GM12878 (cell line): ENCODE measurements at regions not wholly inside any gene's neighbourhood (a gene's known extent, or its start where the extent isn't known, plus 50 kb on each side); places are given as distances from the start of the nearest gene placed in this dataset.

Experiments
- CBFB ChIP-seq: IDR thresholded peaks from 2 replicates; pipeline ENCODE4 v1.6.1; 2016; ENCODE audit warnings: antibody characterized with exemption, low read depth
- NRF1 ChIP-seq: conservative IDR thresholded peaks from 2 replicates; pipeline ENCODE4 v1.6.1; 2011; ENCODE audit warnings: mild to moderate bottlenecking, low read depth, low read length, improper control_type of control experiment
- POLR2A ChIP-seq: IDR thresholded peaks from 2 replicates; pipeline ENCODE4 v1.6.1; 2011; ENCODE audit warnings: low read depth, mild to moderate bottlenecking, low read length
- RAD21 ChIP-seq: IDR thresholded peaks from 2 replicates; pipeline ENCODE4 v1.6.1; 2011; ENCODE audit warnings: mild to moderate bottlenecking, low read depth, low read length, moderate library complexity; ENCODE audit not compliant: insufficient read depth
- SMAD5 ChIP-seq: IDR thresholded peaks from 2 replicates; pipeline ENCODE4 v1.6.1; 2016; ENCODE audit warnings: antibody characterized with exemption, low read depth
- USF1 ChIP-seq: IDR thresholded peaks from 2 replicates; pipeline ENCODE4 v1.6.1; 2011; ENCODE audit warnings: borderline replicate concordance, low read depth, mild to moderate bottlenecking, moderate library complexity, mixed read lengths, low read length; ENCODE audit not compliant: insufficient read depth; ENCODE audit errors: extremely low read length
- ZNF217 ChIP-seq: fragments of 450-650 bp; IDR thresholded peaks from 2 replicates; pipeline ENCODE4 v1.6.1; 2017; ENCODE audit warnings: antibody characterized with exemption, mild to moderate bottlenecking
- TF ChIP-seq, protein P1 (sequence below): IDR thresholded peaks from 2 replicates; pipeline ENCODE4 v1.6.1; 2012; ENCODE audit warnings: low read depth, low read length, improper control_type of control experiment
- TF ChIP-seq, protein P2 (sequence below), 3 experiments: IDR thresholded peaks in 2 of 3; conservative IDR thresholded peaks in 1 of 3; 2 replicates each; pipeline ENCODE4 v1.5.1; 2011; ENCODE audit warnings: low read depth in 3 of 3, low read length in 3 of 3, mild to moderate bottlenecking in 3 of 3, control low read depth in 2 of 3, moderate library complexity in 2 of 3, inconsistent platforms in 1 of 3, mixed read lengths in 1 of 3; ENCODE audit not compliant: control insufficient read depth in 2 of 3, insufficient read depth in 1 of 3; ENCODE audit errors: extremely low read depth in 1 of 3

- no peak for TF ChIP-seq NRF1
- TF ChIP-seq CBFB = no peak
- no peak for TF ChIP-seq ZNF217
- TF ChIP-seq, protein P1, sequence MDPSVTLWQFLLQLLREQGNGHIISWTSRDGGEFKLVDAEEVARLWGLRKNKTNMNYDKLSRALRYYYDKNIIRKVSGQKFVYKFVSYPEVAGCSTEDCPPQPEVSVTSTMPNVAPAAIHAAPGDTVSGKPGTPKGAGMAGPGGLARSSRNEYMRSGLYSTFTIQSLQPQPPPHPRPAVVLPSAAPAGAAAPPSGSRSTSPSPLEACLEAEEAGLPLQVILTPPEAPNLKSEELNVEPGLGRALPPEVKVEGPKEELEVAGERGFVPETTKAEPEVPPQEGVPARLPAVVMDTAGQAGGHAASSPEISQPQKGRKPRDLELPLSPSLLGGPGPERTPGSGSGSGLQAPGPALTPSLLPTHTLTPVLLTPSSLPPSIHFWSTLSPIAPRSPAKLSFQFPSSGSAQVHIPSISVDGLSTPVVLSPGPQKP = no peak
- TF ChIP-seq, protein P2, sequence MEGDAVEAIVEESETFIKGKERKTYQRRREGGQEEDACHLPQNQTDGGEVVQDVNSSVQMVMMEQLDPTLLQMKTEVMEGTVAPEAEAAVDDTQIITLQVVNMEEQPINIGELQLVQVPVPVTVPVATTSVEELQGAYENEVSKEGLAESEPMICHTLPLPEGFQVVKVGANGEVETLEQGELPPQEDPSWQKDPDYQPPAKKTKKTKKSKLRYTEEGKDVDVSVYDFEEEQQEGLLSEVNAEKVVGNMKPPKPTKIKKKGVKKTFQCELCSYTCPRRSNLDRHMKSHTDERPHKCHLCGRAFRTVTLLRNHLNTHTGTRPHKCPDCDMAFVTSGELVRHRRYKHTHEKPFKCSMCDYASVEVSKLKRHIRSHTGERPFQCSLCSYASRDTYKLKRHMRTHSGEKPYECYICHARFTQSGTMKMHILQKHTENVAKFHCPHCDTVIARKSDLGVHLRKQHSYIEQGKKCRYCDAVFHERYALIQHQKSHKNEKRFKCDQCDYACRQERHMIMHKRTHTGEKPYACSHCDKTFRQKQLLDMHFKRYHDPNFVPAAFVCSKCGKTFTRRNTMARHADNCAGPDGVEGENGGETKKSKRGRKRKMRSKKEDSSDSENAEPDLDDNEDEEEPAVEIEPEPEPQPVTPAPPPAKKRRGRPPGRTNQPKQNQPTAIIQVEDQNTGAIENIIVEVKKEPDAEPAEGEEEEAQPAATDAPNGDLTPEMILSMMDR (IDR thresholded peaks at IDR 0.05 in 2 of 3, conservative IDR thresholded peaks at IDR 0.05 in 1 of 3; ENCODE audit: control insufficient read depth in 2 of 3, extremely low read depth in 1 of 3, insufficient read depth in 1 of 3, low read depth in 3 of 3, low read length in 3 of 3) = no peak
- no peak for TF ChIP-seq RAD21
- TF ChIP-seq SMAD5 = no peak
- no peak for TF ChIP-seq USF1
- TF ChIP-seq POLR2A = no peak
These were observed 61.5 kb upstream of the EED start for GRCh38 chr11:86182976-86183584.
